Large intestine (tissue), 3 donors: ENCODE measurements at regions not wholly inside any gene's neighbourhood (a gene's known extent, or its start where the extent isn't known, plus 50 kb on each side); places are given as distances from the start of the nearest gene placed in this dataset.

Experiments
- DNase-seq, 2 donors: peaks; one replicate each; pipeline versions ENCODE4 v3.0.0 to v3.0.0-alpha.2; 2013
- H3K27ac ChIP-seq: one replicate; pipeline ENCODE4 v1.5.1; 2013; ENCODE audit warnings: low read length
- H3K27me3 ChIP-seq: 2 replicates; pipeline ENCODE4 v1.6.1; 2013; ENCODE audit warnings: low read length; ENCODE audit not compliant: control insufficient read depth, insufficient read depth
- H3K36me3 ChIP-seq: 2 replicates; pipeline ENCODE4 v1.6.1; 2013; ENCODE audit warnings: low read length; ENCODE audit not compliant: control insufficient read depth, insufficient read depth
- H3K4me1 ChIP-seq: one replicate; pipeline ENCODE4 v1.6.1; 2013; ENCODE audit warnings: low read length; ENCODE audit not compliant: control insufficient read depth, insufficient read depth
- H3K4me3 ChIP-seq: one replicate; pipeline ENCODE4 v1.5.1; 2013; ENCODE audit warnings: low read length
- H3K9me3 ChIP-seq: one replicate; pipeline ENCODE4 v1.6.1; 2013; ENCODE audit warnings: mild to moderate bottlenecking, low read depth, low read length, moderate library complexity; ENCODE audit not compliant: control insufficient read depth
- WGBS: methylation state at CpG from one replicate; pipeline ENCODE4 v1.1.5; 2013; ENCODE audit warnings: low lambda C conversion rate; ENCODE audit not compliant: insufficient coverage; 5-methylcytosine and 5-hydroxymethylcytosine counted together

DNA sequence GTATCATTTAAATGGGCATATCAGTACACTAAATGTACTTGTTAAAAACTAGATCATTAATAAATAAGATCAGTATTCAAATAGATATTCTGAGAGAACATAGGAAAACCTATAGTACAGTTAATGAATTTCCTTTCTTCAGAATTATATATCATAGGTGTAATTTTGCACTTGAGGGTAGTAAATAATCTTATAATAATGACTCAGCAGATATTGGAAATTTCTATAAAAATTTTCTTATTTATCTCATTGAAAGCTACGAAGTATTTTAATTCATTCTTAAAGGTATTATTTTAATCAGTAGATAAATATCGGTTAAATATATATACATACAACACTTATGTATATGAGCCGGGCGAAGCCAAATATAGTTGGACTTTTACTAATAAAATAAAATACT lies 300.9 kb upstream of the SOX2 start:
- no peak for DNase-seq
- Histone ChIP-seq H3K4me1 (no peaks in the 10 kb centered on the region), H3K9me3 (no peaks in the 10 kb centered on the region), H3K36me3 (no peaks in the 10 kb centered on the region), H3K27me3 (no peaks in the 10 kb centered on the region), H3K27ac (no peak overlapping the region), H3K4me3 (no peak overlapping the region)
- 100% methylated on average over 1 of the region's 4 CpGs for WGBS

DNA sequence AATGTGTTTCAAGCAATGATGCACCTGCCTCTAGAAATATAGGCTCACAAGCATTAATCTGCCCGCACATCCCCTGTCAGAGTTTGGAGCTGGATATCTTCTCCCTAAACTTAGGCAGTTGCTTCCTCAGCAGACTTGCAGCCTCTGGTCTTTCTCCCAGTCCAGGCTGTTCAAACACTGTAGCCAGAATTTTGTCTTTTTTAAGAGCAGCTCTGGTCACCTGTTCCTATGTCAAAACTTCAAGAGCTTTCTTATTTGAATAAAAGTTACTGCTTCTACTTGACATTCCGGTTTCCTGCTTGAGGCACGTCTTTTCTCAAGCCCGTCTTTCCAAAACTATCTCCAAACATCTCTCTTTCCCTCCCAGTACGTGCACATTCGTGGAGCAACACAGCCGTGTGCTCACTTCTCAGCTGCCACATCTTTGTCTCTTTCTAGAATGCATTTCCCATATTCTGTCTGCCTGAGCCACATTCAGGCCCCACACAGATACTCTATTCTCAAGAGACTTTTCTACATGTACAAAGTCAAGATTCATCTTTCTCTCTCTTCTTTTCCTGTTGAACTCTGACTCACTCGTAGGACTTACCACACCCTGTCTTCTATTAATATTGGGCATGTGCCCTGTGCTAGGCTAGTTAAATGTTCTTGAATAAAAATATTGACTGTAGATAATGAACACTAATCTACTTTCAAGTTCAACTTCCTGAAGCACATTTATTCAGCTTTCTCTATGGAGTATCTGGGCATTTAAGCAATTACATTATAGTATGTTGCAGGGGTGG lies 307.7 kb upstream of the SOX2 start:
- no peaks in the 10 kb centered on the region for H3K9me3 ChIP-seq
- no peaks in the 10 kb centered on the region for H3K36me3 ChIP-seq
- no peak for DNase-seq
- WGBS: 79% methylated on average over 3 of the region's 8 CpGs
- no peaks in the 10 kb centered on the region for H3K4me1 ChIP-seq
- H3K4me3 ChIP-seq: no peak overlapping the region
- H3K27me3 ChIP-seq: no peaks in the 10 kb centered on the region
- H3K27ac ChIP-seq: no peak overlapping the region

DNA sequence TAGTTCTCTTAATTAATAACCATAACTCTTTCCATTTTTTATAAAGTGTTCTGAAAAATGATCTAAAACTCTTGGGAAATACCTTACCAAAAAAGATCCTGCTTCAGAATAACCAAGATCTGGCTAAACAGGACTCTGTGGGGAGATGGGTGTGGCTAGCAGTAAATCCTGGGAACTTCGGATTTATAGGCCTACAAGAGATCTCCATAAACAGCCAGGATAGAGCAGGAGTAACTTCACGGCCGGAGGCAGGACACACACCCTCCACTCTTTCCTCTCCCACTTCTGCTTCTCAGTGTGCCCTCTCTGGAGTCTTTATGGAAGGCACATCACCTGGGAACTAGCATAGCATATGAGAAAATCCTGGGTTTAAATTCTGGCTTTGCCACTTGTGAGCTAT lies 309.4 kb upstream of the SOX2 start:
- Histone ChIP-seq H3K4me3 (no peak overlapping the region), H3K9me3 (no peaks in the 10 kb centered on the region), H3K27ac (no peak overlapping the region), H3K36me3 (no peaks in the 10 kb centered on the region), H3K4me1 (no peaks in the 10 kb centered on the region), H3K27me3 (no peaks in the 10 kb centered on the region)
- DNase-seq: no peak
- no CpG with 5 or more reads among the region's 3 CpGs for WGBS

DNA sequence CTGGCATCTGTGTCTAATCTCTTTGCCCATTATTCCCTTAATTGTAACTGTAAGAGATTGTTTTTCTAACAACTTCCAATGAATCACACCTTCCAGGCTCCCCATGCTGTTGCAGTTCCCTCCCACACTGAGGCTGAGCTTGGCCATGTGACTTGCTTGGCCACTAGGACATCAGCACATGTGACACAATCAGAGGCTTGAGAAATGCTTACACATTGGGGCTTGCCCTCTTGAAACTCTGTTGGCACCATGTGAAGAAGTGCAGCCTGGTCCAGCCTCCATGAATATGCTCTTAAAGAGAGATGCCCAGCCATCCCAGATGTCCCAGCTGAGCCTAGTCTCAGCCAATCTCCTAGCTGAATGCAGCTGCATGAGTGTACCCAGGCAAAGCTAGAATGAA lies 326.8 kb upstream of the SOX2 start:
- Histone ChIP-seq H3K27me3 (no peaks in the 10 kb centered on the region), H3K9me3 (no peaks in the 10 kb centered on the region), H3K36me3 (no peaks in the 10 kb centered on the region), H3K27ac (no peak overlapping the region), H3K4me1 (no peaks in the 10 kb centered on the region), H3K4me3 (no peak overlapping the region)
- DNase-seq: no peak

DNA sequence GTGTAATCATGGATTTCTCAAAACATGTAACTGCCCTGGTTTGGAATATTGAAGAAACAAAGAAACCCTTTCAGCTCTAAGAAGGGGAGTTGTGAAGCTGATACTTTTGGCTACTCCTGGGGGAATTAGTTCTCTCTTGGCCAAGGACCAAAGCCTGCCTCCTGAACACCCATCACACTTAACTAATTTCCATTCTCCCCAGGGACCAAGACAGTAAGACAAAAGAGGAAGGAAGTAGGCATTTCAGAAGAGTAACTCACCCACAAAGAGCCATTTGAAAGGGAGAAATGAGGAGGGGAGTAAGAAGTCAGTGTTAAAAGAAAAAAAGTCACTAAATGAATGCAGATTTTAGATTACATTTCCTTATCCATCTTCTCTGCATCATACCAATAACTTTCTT lies 328.0 kb upstream of the SOX2 start:
- no peak for DNase-seq
- no peak overlapping the region for H3K27ac ChIP-seq

DNA sequence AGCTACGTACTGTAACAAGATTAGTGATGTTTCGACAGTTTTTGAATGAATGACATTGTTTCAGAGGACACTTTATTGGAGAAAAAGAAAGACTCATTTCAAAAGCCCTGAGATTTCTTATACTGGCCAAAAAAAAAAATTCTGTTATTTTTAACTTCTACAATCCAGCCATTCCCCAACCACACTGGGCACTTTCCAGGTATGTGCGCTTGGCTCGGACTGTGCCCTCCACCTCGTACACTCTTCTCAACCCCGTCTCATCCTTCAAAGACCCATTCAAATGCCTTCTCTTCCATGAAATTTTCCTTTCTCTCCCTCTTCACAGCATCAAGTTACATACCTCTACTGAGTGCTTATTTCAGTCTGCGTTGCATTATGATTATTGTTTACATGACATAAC lies 328.5 kb upstream of the SOX2 start:
- no peak for DNase-seq
- H3K27ac ChIP-seq: no peak overlapping the region
- H3K36me3 ChIP-seq: no peaks in the 10 kb centered on the region
- H3K27me3 ChIP-seq: no peaks in the 10 kb centered on the region
- WGBS: 100% methylated on average over 1 of the region's 7 CpGs
- H3K4me1 ChIP-seq: no peaks in the 10 kb centered on the region
- no peaks in the 10 kb centered on the region for H3K9me3 ChIP-seq
- H3K4me3 ChIP-seq: no peak overlapping the region

More for the DNA sequence above, 328.0 kb upstream of the SOX2 start:
- H3K4me1 ChIP-seq: no peaks in the 10 kb centered on the region
- H3K27me3 ChIP-seq: no peaks in the 10 kb centered on the region
- no peaks in the 10 kb centered on the region for H3K36me3 ChIP-seq
- H3K4me3 ChIP-seq: no peak overlapping the region
- H3K9me3 ChIP-seq: no peaks in the 10 kb centered on the region

DNA sequence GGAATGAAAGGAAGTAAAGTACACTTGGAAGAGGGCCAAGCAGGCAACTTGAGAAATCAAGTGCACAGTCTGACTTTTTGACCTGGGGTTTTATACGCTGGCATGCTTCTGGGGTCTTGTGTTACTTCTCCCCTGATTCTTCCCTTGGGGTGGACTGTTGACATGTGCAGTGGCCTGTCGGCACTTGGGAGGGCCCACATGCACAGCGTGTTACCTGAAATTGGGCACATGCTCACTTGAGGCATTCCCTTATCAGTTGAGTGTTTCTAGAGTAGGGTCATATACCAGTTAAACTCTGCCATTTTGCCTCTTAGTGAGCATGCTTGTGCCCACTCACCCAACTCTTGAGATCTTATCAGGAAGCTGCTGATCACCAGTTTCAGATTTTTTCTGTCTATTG lies 329.1 kb upstream of the SOX2 start:
- no peak overlapping the region for H3K4me3 ChIP-seq
- no CpG with 5 or more reads among the region's 3 CpGs for WGBS
- no peaks in the 10 kb centered on the region for H3K9me3 ChIP-seq
- no peaks in the 10 kb centered on the region for H3K27me3 ChIP-seq
- H3K27ac ChIP-seq: no peak overlapping the region
- H3K36me3 ChIP-seq: no peaks in the 10 kb centered on the region
- no peaks in the 10 kb centered on the region for H3K4me1 ChIP-seq
- no peak for DNase-seq

DNA sequence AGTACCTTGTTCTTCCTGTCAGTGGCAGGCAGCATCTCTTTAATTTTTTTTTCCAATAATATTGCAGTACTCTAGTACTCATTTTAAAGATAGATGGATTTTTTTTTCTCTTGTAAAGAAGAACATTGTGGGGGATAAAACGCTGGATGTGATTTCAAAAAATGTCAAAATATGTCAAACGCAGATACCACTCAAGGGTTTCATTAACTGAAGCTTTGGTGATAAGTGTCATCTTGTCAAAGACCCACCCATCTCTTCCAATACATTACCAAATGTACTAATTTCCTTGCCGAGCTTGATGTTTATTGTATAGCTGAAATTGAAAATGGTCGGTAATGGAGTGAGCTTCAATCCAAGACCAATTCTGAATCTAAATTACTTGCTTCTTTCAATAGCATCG lies 332.4 kb upstream of the SOX2 start:
- no peaks in the 10 kb centered on the region for H3K36me3 ChIP-seq
- no peaks in the 10 kb centered on the region for H3K27me3 ChIP-seq
- 89% methylated on average over 4 of the region's 5 CpGs for WGBS
- no peak overlapping the region for H3K4me3 ChIP-seq
- no peak for DNase-seq
- H3K4me1 ChIP-seq: no peaks in the 10 kb centered on the region
- H3K27ac ChIP-seq: no peak overlapping the region
- no peaks in the 10 kb centered on the region for H3K9me3 ChIP-seq

DNA sequence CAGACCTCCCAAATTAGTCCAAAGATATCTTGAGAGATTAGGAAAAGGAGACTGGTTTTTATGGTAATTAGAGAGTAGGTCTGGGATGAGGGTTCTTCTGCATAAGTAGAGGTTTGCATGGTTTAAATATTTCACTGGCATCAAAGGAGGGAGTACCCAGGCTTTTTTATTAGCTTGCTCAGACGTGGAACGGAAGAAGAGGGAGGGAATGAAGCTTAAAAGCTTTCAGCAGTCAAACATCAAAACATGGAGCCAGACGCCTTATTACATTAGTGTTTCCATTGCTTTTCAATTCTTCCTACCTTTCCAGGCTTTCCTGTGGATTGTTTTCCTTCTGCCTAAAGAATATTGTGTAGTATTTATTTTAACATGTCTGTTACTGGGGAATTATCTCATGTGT lies 342.1 kb upstream of the SOX2 start:
- DNase-seq: no peak
- Histone ChIP-seq H3K9me3 (no peaks in the 10 kb centered on the region), H3K27ac (no peak overlapping the region), H3K36me3 (no peaks in the 10 kb centered on the region), H3K27me3 (no peaks in the 10 kb centered on the region), H3K4me3 (no peak overlapping the region), H3K4me1 (no peaks in the 10 kb centered on the region)
- no CpG with 5 or more reads among the region's 3 CpGs for WGBS

DNA sequence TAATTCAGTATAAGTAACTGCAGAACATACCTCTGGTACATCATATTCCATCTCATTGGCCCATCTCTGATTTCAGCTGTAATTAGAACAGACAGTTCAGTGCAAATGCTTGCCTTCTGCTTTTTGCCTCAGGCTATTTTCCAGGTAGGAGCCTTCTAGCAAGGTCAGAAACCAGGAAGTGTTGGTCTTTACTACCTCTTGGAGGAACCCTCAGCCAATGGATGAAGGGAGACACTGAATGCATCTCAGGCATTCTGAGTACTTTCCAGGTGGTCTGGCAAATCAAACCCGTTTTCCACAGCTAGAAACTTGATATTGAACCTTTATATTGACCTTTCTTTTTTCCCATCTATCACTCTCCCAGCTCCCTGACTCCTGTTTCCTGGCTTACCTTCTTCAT lies 348.5 kb upstream of the SOX2 start:
- no peak overlapping the region for H3K4me3 ChIP-seq
- 33% methylated on average over 1 of the region's 1 CpG for WGBS
- H3K4me1 ChIP-seq: no peaks in the 10 kb centered on the region
- no peaks in the 10 kb centered on the region for H3K36me3 ChIP-seq
- no peaks in the 10 kb centered on the region for H3K27me3 ChIP-seq
- H3K27ac ChIP-seq: no peak overlapping the region
- no peaks in the 10 kb centered on the region for H3K9me3 ChIP-seq
- no peak for DNase-seq

DNA sequence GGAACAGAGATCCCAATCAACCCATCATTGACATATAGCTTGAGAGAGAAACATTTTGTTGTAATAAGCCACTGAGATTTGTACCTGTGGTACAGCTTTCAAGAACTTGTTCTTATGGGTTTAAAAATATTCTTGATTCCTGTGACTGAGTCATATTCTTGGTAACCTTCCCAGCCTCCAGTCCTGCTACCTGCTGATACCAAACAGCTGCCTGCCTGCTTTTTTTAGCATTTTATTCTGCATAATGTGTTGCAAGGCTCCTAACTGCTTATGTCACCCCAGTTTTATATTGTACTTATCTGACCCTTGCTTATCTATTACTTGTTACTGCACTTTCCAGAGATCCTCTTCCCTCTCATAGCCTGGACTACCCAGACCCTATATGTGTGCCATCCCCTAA lies 349.3 kb upstream of the SOX2 start:
- Histone ChIP-seq H3K4me1 (no peaks in the 10 kb centered on the region), H3K27ac (no peak overlapping the region), H3K4me3 (no peak overlapping the region), H3K27me3 (no peaks in the 10 kb centered on the region), H3K36me3 (no peaks in the 10 kb centered on the region), H3K9me3 (no peaks in the 10 kb centered on the region)
- no peak for DNase-seq
